ENCODE measurements at regions not wholly inside any gene's neighbourhood (a gene's known extent, or its start where the extent isn't known, plus 50 kb on each side); places are given as distances from the start of the nearest gene placed in this dataset.

DNA sequence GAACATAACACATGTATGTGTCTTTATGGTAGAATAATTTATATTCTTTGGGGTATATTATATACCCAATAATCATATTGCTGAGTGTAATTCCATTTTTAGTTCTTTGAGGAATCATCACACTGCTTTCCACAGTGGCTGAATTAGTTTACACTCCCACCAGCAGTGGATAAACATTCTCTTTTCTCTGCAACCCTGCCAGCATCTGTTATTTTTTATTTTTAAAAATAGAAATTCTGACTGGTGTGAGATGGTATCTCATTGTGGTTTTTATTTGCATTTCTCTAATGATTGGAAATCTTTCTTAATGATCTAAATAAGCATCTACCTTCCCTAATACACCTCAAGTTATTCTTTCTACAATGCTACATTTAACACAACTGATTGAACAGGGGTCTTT, 346.2 kb upstream of the LYPLAL1 start:
- no peak for TF ChIP-seq POLR2A (IDR thresholded peaks at IDR 0.05; ENCODE audit: extremely low read depth, insufficient read length)
- TF ChIP-seq, protein P1, sequence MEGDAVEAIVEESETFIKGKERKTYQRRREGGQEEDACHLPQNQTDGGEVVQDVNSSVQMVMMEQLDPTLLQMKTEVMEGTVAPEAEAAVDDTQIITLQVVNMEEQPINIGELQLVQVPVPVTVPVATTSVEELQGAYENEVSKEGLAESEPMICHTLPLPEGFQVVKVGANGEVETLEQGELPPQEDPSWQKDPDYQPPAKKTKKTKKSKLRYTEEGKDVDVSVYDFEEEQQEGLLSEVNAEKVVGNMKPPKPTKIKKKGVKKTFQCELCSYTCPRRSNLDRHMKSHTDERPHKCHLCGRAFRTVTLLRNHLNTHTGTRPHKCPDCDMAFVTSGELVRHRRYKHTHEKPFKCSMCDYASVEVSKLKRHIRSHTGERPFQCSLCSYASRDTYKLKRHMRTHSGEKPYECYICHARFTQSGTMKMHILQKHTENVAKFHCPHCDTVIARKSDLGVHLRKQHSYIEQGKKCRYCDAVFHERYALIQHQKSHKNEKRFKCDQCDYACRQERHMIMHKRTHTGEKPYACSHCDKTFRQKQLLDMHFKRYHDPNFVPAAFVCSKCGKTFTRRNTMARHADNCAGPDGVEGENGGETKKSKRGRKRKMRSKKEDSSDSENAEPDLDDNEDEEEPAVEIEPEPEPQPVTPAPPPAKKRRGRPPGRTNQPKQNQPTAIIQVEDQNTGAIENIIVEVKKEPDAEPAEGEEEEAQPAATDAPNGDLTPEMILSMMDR (IDR thresholded peaks at IDR 0.05; ENCODE audit: low read depth, low read length), result no peak

Data from NB4 (cell line).